Stomach (tissue), 4 donors: ENCODE measurements at regions not wholly inside any gene's neighbourhood (a gene's known extent, or its start where the extent isn't known, plus 50 kb on each side); places are given as distances from the start of the nearest gene placed in this dataset.

ENCODE experiments used
- EP300 ChIP-seq: sonication (generic); formaldehyde crosslinking; IDR thresholded peaks from one replicate; pipeline ENCODE4 v1.6.1; 2017; ENCODE audit warnings: antibody characterized with exemption
- POLR2A ChIP-seq, 4 donors: fragments of 450-650 bp; IDR thresholded peaks; one replicate each; pipeline ENCODE4 v1.6.1; 2016; ENCODE audit warnings: antibody characterized with exemption in 4 of 4, control low read depth in 2 of 4, mild to moderate bottlenecking in 1 of 4, moderate library complexity in 1 of 4
- POLR2AphosphoS5 ChIP-seq, 3 donors: sonication (generic); formaldehyde crosslinking; IDR thresholded peaks; one replicate each; pipeline ENCODE4 v1.6.1; 2016; ENCODE audit warnings: antibody characterized with exemption in 3 of 3
- TF ChIP-seq, protein P1 (sequence below), 7 experiments: fragments of 450-650 bp in 4 of 7; fragments of 200-600 bp in 3 of 7; sonication (generic) in 3 of 7; IDR thresholded peaks; one replicate each; pipeline ENCODE4 v1.5.1; 2016 to 2019; ENCODE audit warnings: antibody characterized with exemption in 7 of 7, control low read depth in 2 of 7, mild to moderate bottlenecking in 1 of 7

DNA sequence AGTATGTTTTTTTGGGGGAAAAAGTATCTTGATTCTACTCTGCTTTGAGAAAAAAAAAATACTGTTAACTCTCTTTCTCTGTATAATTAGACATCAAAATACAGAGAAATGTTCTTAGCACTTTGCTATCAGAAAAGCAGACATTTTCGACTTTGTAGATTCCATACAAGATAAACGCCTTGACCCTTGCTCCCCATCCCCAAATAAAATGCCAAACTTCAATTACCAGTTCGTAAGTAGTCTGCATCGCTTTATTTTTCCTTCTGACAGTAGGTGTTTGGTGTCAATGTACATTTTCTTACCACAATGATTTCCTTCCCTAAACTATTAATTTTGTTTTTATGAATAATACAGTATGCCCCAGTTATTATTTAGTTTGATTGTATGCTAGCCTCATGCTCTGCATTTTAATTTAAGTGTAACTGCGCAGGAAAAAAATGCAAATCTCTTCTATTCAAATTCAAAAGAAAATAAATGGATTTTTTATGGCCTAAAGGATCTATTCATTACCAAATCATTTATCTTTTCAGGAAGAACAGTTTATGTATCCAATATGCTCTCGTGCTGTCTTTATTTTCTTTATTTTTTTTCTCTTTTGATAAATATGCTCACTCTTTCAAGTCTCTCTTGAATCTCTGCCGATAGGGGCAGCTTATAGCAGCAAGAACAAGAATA is 84.8 kb upstream of the ZNF217 start:
- TF ChIP-seq, protein P1, sequence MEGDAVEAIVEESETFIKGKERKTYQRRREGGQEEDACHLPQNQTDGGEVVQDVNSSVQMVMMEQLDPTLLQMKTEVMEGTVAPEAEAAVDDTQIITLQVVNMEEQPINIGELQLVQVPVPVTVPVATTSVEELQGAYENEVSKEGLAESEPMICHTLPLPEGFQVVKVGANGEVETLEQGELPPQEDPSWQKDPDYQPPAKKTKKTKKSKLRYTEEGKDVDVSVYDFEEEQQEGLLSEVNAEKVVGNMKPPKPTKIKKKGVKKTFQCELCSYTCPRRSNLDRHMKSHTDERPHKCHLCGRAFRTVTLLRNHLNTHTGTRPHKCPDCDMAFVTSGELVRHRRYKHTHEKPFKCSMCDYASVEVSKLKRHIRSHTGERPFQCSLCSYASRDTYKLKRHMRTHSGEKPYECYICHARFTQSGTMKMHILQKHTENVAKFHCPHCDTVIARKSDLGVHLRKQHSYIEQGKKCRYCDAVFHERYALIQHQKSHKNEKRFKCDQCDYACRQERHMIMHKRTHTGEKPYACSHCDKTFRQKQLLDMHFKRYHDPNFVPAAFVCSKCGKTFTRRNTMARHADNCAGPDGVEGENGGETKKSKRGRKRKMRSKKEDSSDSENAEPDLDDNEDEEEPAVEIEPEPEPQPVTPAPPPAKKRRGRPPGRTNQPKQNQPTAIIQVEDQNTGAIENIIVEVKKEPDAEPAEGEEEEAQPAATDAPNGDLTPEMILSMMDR (IDR thresholded peaks at IDR 0.05) = no peak
- TF ChIP-seq POLR2A (IDR thresholded peaks at IDR 0.05) (no peak), POLR2AphosphoS5 (IDR thresholded peaks at IDR 0.05) (no peak), EP300 (no peak)
